Fibroblast of pulmonary artery (primary cell): ENCODE measurements at regions not wholly inside any gene's neighbourhood (a gene's known extent, or its start where the extent isn't known, plus 50 kb on each side); places are given as distances from the start of the nearest gene placed in this dataset.
A peak's percentile ranks its signal among the peaks of the same experiment; 100 is the strongest.

Experiments used
- DNase-seq: peaks from one replicate; pipeline ENCODE4 v3.0.0-alpha.2; 2010; ENCODE audit warnings: low read depth
- H3K4me3 ChIP-seq: replicated peaks from 2 replicates; pipeline ENCODE4 v1.5.1; 2011; ENCODE audit warnings: low read depth, mild to moderate bottlenecking, control low read depth, low read length, moderate library complexity
- TF ChIP-seq, protein P1 (sequence below): IDR thresholded peaks from 2 replicates; pipeline ENCODE4 v1.5.1; 2011; ENCODE audit warnings: mild to moderate bottlenecking, control low read depth, low read length, inconsistent platforms; ENCODE audit errors: missing control alignments

- TF ChIP-seq, protein P1, sequence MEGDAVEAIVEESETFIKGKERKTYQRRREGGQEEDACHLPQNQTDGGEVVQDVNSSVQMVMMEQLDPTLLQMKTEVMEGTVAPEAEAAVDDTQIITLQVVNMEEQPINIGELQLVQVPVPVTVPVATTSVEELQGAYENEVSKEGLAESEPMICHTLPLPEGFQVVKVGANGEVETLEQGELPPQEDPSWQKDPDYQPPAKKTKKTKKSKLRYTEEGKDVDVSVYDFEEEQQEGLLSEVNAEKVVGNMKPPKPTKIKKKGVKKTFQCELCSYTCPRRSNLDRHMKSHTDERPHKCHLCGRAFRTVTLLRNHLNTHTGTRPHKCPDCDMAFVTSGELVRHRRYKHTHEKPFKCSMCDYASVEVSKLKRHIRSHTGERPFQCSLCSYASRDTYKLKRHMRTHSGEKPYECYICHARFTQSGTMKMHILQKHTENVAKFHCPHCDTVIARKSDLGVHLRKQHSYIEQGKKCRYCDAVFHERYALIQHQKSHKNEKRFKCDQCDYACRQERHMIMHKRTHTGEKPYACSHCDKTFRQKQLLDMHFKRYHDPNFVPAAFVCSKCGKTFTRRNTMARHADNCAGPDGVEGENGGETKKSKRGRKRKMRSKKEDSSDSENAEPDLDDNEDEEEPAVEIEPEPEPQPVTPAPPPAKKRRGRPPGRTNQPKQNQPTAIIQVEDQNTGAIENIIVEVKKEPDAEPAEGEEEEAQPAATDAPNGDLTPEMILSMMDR = no peak
- H3K4me3 ChIP-seq = peak overlapping the region; percentile 6
- peak; percentile 51 for DNase-seq
Measured at GRCh38 chr2:75276093-75277029, 77.0 kb upstream of the TACR1 start.

- H3K4me3 ChIP-seq = no peak overlapping the region
- TF ChIP-seq, protein P1 = no peak
- DNase-seq = no peak
Measured at GRCh38 chr2:75274936-75275335, 75.6 kb upstream of the TACR1 start.

DNA sequence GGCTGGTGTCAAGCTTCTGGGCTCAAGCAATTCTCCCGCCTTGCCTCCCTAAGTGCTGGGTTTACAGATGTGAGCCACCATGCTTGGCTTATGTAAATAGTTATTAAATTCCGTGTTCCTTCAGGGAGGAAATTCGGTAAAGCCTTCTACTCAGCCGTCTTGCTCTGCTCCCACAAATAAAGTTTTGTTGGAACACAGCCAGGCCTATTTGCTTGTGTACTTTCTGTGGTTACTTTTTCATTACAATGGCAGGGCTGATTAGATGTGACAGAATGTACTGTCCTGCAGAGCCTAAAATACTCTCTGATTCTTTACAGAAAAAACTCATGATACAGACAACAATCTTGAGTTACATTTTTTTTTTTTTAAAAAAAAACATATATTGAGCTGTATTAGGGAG is 68.8 kb upstream of the TACR1 start:
- no peak overlapping the region for H3K4me3 ChIP-seq
- TF ChIP-seq, protein P1 = no peak
- DNase-seq = no peak

GRCh38 chr2:75261923-75262322 is 62.6 kb upstream of the TACR1 start:
- no peak overlapping the region for H3K4me3 ChIP-seq
- TF ChIP-seq, protein P1 = no peak

DNA sequence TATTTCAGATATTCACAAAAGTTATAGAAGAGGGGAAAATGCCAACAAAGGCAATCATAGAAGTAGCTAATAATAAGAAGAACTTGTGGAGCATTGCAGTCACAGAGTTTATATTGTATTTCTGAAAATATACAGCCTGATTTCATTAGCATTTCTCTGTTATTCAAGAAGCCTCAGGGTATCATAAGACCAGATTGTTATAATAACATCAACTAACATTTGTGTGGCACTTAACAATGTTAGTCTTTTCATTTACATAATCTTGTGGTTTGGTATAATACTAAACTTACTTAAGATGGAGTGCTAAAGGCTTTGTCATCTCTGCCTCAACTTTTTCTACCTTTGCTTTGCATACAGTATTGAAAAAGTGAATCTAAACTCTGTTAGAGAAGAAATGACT is 61.6 kb upstream of the TACR1 start:
- DNase-seq = no peak
- TF ChIP-seq, protein P1 = no peak
- H3K4me3 ChIP-seq = no peak overlapping the region

More at GRCh38 chr2:75261923-75262322, 62.6 kb upstream of the TACR1 start:
- no peak for DNase-seq

GRCh38 chr2:75258620-75259019 is 59.3 kb upstream of the TACR1 start:
- no peak overlapping the region for H3K4me3 ChIP-seq
- no peak for DNase-seq
- TF ChIP-seq, protein P1 = no peak

- TF ChIP-seq, protein P1 = no peak
- DNase-seq = no peak
- no peak overlapping the region for H3K4me3 ChIP-seq
Measured at GRCh38 chr2:75256485-75256884, 57.2 kb upstream of the TACR1 start.
